Neural cell (in vitro differentiated cells): ENCODE measurements at regions not wholly inside any gene's neighbourhood (a gene's known extent, or its start where the extent isn't known, plus 50 kb on each side); places are given as distances from the start of the nearest gene placed in this dataset.

Experiments used
- H2AFZ ChIP-seq: fragments of 200-600, 300-800 bp; sonication (generic), shearing (Covaris generic); 2 replicates; pipeline ENCODE4 v1.6.0; 2014; ENCODE audit warnings: low read depth, mild to moderate bottlenecking, antibody characterized with exemption, low read length, moderate library complexity
- H3F3A ChIP-seq: fragments of 200-600 bp; shearing (Covaris generic); 2 replicates; pipeline ENCODE4 v1.6.1; 2016; ENCODE audit warnings: mild to moderate bottlenecking, moderate library complexity, mixed read lengths, antibody characterized with exemption, low read length; ENCODE audit not compliant: insufficient read depth, poor library complexity, severe bottlenecking
- H3K27ac ChIP-seq: fragments of 200-600, 300-800 bp; sonication (generic), shearing (Covaris generic); 2 replicates; pipeline ENCODE4 v1.5.1; 2014; ENCODE audit warnings: mild to moderate bottlenecking, low read length, moderate library complexity
- H3K27me3 ChIP-seq: fragments of 300-800, 200-600 bp; sonication (generic), shearing (Covaris generic); 2 replicates; pipeline ENCODE4 v1.6.0; 2014; ENCODE audit warnings: mild to moderate bottlenecking, low read depth, low read length, moderate library complexity; ENCODE audit not compliant: insufficient read depth
- H3K36me3 ChIP-seq: fragments of 300-800, 200-600 bp; sonication (generic), shearing (Covaris generic); 2 replicates; pipeline ENCODE4 v1.5.1; 2014; ENCODE audit warnings: mild to moderate bottlenecking, antibody characterized with exemption, low read length, moderate library complexity; ENCODE audit not compliant: insufficient read depth
- H3K4me2 ChIP-seq: fragments of 300-800, 200-600 bp; sonication (generic), shearing (Covaris generic); 2 replicates; pipeline ENCODE4 v1.6.0; 2014; ENCODE audit warnings: mild to moderate bottlenecking, low read length
- H3K4me3 ChIP-seq: fragments of 300-800, 200-600 bp; sonication (generic), shearing (Covaris generic); 2 replicates; pipeline ENCODE4 v1.5.1; 2014; ENCODE audit warnings: mild to moderate bottlenecking, low read length, moderate library complexity
- H3K79me2 ChIP-seq: fragments of 200-600 bp; shearing (Covaris generic); replicated peaks from 2 replicates; pipeline ENCODE4 v1.6.0; 2014; ENCODE audit warnings: mild to moderate bottlenecking, low read length, moderate library complexity; ENCODE audit not compliant: insufficient read depth
- H3K9ac ChIP-seq: fragments of 300-800, 200-600 bp; sonication (generic), shearing (Covaris generic); 2 replicates; pipeline ENCODE4 v1.6.1; 2016; ENCODE audit warnings: mild to moderate bottlenecking, low read length, mixed read lengths
- H3K9me2 ChIP-seq: fragments of 200-600 bp; shearing (Covaris generic); 2 replicates; pipeline ENCODE4 v1.6.1; 2016; ENCODE audit warnings: mild to moderate bottlenecking, low read length, mixed read lengths; ENCODE audit not compliant: insufficient read depth
- H3K9me3 ChIP-seq: fragments of 200-600, 300-800 bp; sonication (generic), shearing (Covaris generic); 2 replicates; pipeline ENCODE4 v1.6.1; 2016; ENCODE audit warnings: mild to moderate bottlenecking, mixed run types, low read length, moderate library complexity, mixed read lengths
- H4K20me1 ChIP-seq: fragments of 200-600 bp; shearing (Covaris generic); 2 replicates; pipeline ENCODE4 v1.6.1; 2016; ENCODE audit warnings: mild to moderate bottlenecking, mixed run types; ENCODE audit not compliant: insufficient read depth
- EP300 ChIP-seq: fragments of 450-650 bp; conservative IDR thresholded peaks from 2 replicates; pipeline ENCODE4 v1.6.1; 2014; ENCODE audit warnings: antibody characterized with exemption, mild to moderate bottlenecking, moderate library complexity; ENCODE audit not compliant: poor library complexity, severe bottlenecking
- EZH2 ChIP-seq: fragments of 200-600, 300-800 bp; shearing (Covaris generic), sonication (generic); IDR thresholded peaks from 2 replicates; pipeline ENCODE4 v1.6.1; 2014; ENCODE audit warnings: antibody characterized with exemption, low read length, borderline replicate concordance, mild to moderate bottlenecking; ENCODE audit not compliant: insufficient read depth, poor library complexity, severe bottlenecking
- MXI1 ChIP-seq: fragments of 450-650 bp; conservative IDR thresholded peaks from 2 replicates; pipeline ENCODE4 v1.6.1; 2014; ENCODE audit warnings: antibody characterized with exemption, mild to moderate bottlenecking; ENCODE audit not compliant: poor library complexity, severe bottlenecking
- POLR2AphosphoS5 ChIP-seq: IDR thresholded peaks from 2 replicates; pipeline ENCODE4 v1.6.1; 2012
- RAD21 ChIP-seq: fragments of 450-650 bp; conservative IDR thresholded peaks from 2 replicates; pipeline ENCODE4 v1.6.1; 2014; ENCODE audit warnings: antibody characterized with exemption, mild to moderate bottlenecking, moderate library complexity
- SMC3 ChIP-seq: fragments of 450-650 bp; conservative IDR thresholded peaks from 2 replicates; pipeline ENCODE4 v1.6.1; 2014; ENCODE audit warnings: antibody characterized with exemption, mild to moderate bottlenecking, moderate library complexity; ENCODE audit not compliant: poor library complexity
- TAF1 ChIP-seq: IDR thresholded peaks from 2 replicates; pipeline ENCODE4 v1.6.1; 2012; ENCODE audit warnings: low read depth
- TF ChIP-seq, protein P1 (sequence below): IDR thresholded peaks from 2 replicates; pipeline ENCODE4 v1.6.1; 2012; ENCODE audit warnings: borderline replicate concordance
- TF ChIP-seq, protein P2 (sequence below): fragments of 450-650 bp; IDR thresholded peaks from 2 replicates; pipeline ENCODE4 v1.5.1; 2014; ENCODE audit warnings: antibody characterized with exemption, mild to moderate bottlenecking, moderate library complexity; ENCODE audit not compliant: poor library complexity, severe bottlenecking

DNA sequence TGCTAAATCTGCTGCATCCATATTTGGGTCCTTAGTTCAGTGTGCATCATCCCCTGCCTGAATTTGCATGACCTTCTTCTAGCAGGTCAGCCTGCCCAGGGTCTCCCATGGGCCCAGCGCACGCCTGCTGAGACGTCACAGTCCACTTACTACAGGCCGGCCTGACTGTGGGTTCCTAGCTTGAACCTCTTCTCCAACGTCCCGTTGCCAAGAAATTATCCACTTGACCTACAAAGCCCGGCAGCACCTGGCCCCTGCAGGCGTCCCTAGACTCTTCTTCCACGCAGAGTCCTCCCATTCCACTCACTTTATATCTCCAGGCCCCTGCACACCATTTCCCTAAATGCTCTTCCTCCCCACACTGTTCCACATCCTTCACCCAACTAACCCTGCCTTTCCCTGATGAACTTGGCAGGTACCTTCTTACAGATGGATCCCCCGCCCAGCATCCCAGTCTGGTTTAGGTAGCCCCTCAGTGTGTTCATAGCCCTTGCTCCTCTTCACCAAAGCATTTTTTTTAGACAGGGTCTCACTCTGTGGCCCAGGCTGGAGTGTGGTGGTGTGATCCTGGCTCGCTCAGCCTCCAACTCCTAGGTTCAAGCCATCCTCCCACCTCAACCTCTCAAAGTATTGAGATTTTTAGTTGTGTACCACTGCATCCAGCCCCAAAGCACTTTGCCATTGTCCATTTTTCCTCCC lies 155.0 kb upstream of the SOX1 start:
- Histone ChIP-seq H3K79me2 (no peaks in the 10 kb centered on the region), H3K27ac (no peak overlapping the region), H3K36me3 (no peaks in the 10 kb centered on the region), H3K27me3 (no peaks in the 10 kb centered on the region), H3K4me2 (no peak overlapping the region), H3K9ac (no peak overlapping the region), H3K9me2 (no peaks in the 10 kb centered on the region), H2AFZ (no peak overlapping the region), H3F3A (no peaks in the 10 kb centered on the region), H4K20me1 (no peaks in the 10 kb centered on the region), H3K9me3 (no peaks in the 10 kb centered on the region), H3K4me3 (no peak overlapping the region)
- TF ChIP-seq EZH2 (no peak), MXI1 (no peak), TAF1 (no peak)
- TF ChIP-seq, protein P1, sequence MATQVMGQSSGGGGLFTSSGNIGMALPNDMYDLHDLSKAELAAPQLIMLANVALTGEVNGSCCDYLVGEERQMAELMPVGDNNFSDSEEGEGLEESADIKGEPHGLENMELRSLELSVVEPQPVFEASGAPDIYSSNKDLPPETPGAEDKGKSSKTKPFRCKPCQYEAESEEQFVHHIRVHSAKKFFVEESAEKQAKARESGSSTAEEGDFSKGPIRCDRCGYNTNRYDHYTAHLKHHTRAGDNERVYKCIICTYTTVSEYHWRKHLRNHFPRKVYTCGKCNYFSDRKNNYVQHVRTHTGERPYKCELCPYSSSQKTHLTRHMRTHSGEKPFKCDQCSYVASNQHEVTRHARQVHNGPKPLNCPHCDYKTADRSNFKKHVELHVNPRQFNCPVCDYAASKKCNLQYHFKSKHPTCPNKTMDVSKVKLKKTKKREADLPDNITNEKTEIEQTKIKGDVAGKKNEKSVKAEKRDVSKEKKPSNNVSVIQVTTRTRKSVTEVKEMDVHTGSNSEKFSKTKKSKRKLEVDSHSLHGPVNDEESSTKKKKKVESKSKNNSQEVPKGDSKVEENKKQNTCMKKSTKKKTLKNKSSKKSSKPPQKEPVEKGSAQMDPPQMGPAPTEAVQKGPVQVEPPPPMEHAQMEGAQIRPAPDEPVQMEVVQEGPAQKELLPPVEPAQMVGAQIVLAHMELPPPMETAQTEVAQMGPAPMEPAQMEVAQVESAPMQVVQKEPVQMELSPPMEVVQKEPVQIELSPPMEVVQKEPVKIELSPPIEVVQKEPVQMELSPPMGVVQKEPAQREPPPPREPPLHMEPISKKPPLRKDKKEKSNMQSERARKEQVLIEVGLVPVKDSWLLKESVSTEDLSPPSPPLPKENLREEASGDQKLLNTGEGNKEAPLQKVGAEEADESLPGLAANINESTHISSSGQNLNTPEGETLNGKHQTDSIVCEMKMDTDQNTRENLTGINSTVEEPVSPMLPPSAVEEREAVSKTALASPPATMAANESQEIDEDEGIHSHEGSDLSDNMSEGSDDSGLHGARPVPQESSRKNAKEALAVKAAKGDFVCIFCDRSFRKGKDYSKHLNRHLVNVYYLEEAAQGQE: no peak

GRCh38 chr13:111912453-111912866 lies 154.5 kb upstream of the SOX1 start:
- H3K9me2 ChIP-seq: no peaks in the 10 kb centered on the region
- no peak overlapping the region for H2AFZ ChIP-seq
- TF ChIP-seq EZH2: no peak
- TF ChIP-seq TAF1: no peak
- TF ChIP-seq RAD21: no peak
- TF ChIP-seq MXI1: no peak
- no peak for TF ChIP-seq POLR2AphosphoS5
- no peak for TF ChIP-seq SMC3
- TF ChIP-seq, protein P2, sequence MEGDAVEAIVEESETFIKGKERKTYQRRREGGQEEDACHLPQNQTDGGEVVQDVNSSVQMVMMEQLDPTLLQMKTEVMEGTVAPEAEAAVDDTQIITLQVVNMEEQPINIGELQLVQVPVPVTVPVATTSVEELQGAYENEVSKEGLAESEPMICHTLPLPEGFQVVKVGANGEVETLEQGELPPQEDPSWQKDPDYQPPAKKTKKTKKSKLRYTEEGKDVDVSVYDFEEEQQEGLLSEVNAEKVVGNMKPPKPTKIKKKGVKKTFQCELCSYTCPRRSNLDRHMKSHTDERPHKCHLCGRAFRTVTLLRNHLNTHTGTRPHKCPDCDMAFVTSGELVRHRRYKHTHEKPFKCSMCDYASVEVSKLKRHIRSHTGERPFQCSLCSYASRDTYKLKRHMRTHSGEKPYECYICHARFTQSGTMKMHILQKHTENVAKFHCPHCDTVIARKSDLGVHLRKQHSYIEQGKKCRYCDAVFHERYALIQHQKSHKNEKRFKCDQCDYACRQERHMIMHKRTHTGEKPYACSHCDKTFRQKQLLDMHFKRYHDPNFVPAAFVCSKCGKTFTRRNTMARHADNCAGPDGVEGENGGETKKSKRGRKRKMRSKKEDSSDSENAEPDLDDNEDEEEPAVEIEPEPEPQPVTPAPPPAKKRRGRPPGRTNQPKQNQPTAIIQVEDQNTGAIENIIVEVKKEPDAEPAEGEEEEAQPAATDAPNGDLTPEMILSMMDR: no peak
- TF ChIP-seq, protein P1: no peak
- no peak for TF ChIP-seq EP300
- no peak overlapping the region for H3K4me3 ChIP-seq
- H3K9me3 ChIP-seq: no peaks in the 10 kb centered on the region
- H3K79me2 ChIP-seq: no peaks in the 10 kb centered on the region
- H3F3A ChIP-seq: no peaks in the 10 kb centered on the region
- H4K20me1 ChIP-seq: no peaks in the 10 kb centered on the region
- no peak overlapping the region for H3K9ac ChIP-seq
- no peaks in the 10 kb centered on the region for H3K36me3 ChIP-seq
- H3K27me3 ChIP-seq: no peaks in the 10 kb centered on the region
- no peak overlapping the region for H3K27ac ChIP-seq
- H3K4me2 ChIP-seq: no peak overlapping the region
